ENCODE measurements at regions not wholly inside any gene's neighbourhood (a gene's known extent, or its start where the extent isn't known, plus 50 kb on each side); places are given as distances from the start of the nearest gene placed in this dataset.

DNA sequence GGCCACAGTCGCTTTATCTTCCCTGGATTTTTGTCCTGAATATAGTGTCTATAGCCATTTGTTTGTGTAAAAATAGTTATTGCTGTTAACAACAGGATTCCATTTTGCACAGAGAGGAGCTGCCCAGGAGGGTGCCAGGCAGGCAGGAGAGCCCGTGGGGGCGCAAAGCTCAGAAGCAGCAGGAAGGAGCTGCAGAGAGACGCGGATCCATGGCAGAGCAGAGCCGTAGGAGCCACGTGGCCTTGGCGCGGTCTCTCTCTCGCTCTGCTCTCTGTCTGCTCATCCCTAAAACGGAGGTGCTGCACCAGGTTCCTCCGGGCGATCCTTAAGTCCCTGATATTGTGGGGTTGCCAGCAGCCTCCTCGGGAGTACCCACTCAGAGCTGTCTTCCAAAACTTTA is 185.3 kb upstream of the MYT1L start:
- TF ChIP-seq EP300 (IDR thresholded peaks at IDR 0.05), result no peak
- TF ChIP-seq, protein P1, sequence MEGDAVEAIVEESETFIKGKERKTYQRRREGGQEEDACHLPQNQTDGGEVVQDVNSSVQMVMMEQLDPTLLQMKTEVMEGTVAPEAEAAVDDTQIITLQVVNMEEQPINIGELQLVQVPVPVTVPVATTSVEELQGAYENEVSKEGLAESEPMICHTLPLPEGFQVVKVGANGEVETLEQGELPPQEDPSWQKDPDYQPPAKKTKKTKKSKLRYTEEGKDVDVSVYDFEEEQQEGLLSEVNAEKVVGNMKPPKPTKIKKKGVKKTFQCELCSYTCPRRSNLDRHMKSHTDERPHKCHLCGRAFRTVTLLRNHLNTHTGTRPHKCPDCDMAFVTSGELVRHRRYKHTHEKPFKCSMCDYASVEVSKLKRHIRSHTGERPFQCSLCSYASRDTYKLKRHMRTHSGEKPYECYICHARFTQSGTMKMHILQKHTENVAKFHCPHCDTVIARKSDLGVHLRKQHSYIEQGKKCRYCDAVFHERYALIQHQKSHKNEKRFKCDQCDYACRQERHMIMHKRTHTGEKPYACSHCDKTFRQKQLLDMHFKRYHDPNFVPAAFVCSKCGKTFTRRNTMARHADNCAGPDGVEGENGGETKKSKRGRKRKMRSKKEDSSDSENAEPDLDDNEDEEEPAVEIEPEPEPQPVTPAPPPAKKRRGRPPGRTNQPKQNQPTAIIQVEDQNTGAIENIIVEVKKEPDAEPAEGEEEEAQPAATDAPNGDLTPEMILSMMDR (IDR thresholded peaks at IDR 0.05), result no peak
